DLD1 (cell line): ENCODE measurements at regions not wholly inside any gene's neighbourhood (a gene's known extent, or its start where the extent isn't known, plus 50 kb on each side); places are given as distances from the start of the nearest gene placed in this dataset.

Experiments used
- in situ Hi-C: cut with HindIII; loops from 2 replicates; pipeline ENCODE4 v1.10.0; 2017; ENCODE audit warnings: low sequenced_read_pairs

DNA sequence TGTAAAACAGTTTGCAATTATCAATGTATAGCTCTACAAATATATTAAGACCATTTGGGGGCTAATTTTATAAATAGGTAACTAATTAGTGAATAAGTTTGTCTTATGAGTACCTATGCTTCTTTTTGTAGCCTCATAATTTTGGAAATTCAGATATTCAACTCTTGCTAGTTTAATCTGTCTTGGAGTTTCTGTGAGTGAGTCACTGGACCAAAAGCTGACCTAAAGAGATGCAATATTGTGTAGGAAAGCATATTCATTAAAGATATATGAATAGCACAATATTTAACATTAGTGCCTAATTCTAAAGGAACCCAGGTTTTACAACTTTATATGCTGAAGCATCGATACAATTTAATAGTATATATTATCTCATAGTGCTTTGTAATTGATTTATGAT lies 161.3 kb upstream of the PCDH18 start:
- in situ Hi-C loops, result no loop called here

DNA sequence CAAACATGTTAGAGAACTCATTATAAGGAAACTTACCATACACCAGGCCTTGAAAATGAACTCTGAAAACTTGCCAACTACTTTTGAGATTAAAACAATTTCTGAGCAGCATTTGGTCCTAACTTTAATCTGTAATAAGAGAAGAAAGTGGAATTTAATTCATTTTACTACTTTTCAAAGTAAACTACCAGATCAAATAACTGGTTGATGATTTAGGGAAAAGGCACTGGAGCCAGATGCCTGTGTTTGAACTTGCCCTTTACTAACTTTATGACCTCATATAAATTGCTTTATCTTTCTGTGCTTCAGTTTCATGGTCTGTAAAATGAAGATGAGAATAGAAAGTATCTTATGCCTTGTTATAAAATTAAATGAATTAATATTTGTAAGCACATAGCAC lies 159.9 kb upstream of the PCDH18 start:
- in situ Hi-C loops, result no loop called here

DNA sequence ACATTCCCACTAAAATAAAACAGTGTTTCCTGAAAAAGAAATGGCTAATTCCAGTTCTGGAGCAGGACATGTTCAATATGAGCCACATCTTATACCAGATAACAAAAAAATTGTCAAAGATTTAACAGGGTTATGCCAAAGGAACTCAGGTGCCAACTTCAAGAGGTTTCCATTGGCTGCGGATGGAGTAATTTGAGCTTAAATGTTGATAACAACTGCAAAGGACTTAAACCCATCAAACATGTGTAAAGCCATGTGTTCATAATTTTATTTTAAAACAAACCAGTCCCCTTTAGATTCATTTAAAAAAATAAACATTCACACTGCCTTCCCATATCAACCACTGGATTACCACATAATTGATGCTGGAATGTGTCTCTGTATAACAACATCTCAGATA lies 156.4 kb upstream of the PCDH18 start:
- in situ Hi-C loops, result no loop called here

DNA sequence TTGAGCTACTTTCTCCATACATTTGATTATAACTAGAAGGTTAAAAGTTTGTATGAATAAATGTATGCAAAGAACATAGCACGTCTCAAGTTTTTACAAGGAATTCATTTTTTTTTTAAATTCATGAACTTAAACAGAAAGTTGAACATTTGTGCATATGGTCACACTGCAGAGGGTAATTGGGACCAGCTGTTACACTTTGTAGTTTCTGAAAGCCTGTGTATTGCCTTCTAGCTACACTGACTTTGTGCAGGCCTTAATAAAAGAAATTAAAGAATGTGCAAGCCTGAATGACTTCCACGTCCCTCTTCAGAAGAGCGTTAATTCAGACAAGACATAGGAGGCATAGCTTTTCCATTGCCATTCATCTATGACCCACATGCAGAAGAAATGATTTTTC lies 153.1 kb upstream of the PCDH18 start:
- in situ Hi-C loops, result no loop called here

DNA sequence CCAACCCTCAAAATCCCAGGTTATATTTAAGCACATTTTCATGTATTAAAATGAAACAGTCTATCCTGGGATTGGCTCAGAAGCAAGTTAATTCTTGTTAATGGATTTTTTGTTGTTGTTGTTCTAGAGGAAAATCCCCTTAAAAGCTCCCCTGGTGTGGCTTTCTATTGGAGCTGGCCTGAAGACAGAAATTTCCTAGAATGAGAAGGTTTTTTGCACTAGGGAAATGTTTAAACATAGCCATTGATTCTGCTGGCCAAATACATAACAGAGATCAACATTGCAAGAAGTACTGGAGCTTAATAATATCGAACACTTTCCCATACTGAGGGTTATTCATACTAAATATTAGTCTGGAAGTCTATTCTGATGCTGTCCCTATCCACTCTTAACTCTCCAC lies 148.8 kb upstream of the PCDH18 start:
- in situ Hi-C loops, result no loop called here

DNA sequence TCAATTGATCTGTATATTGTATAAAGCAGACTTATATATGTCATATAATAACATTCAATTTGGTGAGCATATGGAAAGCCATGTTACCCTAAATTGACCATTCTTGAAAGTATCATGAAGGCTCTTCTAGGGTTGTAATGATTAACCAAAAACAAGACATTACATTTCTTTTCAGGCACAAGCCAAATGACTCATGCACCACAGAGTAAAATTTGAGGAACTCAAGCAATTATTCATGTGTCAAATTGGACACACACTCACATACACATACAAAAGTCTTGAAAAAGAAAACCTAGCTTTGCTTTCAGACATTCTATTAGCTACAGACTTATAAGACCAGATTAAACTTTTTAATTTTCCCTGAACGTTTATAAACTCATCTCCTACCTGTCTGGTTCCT lies 146.5 kb upstream of the PCDH18 start:
- in situ Hi-C loops, result no loop called here

DNA sequence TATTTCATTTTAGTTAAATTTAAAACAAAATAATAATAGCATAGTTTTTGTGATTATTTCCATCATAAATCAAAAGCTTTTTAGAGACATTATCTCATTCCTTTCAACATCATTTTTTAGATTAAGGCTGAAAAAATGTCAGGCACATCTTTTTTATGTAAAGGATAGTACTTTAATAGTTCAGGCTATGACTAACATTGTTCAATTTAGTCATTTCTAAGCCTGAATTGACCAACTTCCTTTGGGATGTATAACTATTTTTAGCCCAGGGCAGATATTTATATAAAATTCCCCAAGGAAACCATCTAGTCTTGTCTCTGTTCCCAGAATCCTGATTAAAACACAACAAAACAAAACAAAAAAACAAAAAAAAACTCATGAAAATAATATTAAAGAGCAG lies 145.6 kb upstream of the PCDH18 start:
- in situ Hi-C loops, result no loop called here

DNA sequence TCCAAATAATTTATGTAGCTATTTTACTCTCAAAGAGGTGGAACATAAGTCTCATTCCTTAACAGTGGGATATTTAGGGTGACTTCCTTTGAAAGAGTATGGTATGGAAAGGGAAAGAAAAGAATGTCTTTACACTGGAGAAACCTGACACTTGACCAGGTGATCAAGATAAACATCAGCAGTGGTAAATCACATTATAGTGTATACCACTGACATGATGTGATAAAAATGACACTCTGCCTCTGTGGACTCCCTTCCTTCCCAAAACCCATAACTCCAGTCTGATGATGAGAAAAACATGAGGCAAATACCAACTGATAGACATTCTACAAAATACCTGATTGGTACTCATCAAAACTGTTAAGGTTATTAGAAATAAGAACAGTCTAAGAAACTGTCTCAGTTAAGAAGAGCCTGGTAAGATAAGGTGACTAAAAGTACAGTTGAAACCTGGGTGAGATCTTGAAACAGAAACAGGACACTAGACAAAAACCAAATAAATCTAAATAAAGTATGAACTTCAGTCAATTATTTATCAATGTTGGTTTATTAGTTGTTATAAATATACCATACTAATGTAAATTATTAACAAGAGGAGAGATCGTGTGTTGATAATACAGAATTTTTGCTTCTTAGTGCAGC lies 144.2 kb upstream of the PCDH18 start:
- in situ Hi-C loops, result no loop called here

DNA sequence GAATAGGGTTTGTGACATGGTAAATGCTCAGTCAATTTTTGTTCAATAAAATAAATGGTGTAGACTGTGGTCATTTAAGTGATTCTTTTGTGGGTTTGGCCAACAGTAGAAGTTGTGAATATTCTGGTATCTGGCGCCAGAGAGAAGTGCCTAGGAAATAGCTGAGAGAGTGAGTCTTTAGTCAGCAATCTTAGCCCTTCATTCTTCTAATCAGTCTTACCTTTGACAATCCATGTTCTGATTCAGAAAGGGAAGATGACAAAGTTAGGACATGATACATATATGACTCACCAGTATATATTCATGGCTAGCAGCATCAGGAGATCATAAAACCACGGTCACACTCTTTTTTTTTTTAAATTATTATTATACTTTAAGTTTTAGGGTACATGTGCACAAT lies 141.8 kb upstream of the PCDH18 start:
- in situ Hi-C loops, result no loop called here

DNA sequence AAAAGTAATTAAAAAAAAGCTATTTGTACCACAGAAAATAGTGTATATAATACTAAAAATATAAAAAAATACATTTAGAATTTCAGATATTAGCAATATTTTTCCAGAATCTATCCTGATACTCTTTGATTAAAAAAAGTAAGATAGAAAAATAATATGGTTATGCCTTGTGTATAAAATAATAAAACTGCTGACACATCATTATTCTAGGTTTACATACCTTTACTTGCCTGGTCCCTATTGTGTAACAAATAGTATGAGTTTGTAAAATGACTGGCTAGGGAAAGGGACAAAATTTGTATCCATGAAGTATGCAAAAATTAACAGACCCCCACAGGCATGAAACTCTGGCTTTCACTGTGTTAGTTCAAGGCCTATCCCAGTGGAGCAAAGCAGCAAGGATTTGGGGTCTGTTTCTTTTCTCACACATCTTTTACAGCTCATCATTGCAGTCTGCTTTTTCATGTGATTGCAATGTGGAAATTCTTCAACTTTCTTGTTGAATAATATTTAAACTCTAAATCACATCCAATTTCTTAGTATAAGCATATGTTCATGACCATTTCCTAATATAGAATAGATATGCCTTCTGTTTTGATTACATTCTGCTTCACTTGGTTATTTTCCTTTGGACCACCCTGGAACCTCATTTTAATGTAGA lies 136.7 kb upstream of the PCDH18 start:
- in situ Hi-C loops, result no loop called here

DNA sequence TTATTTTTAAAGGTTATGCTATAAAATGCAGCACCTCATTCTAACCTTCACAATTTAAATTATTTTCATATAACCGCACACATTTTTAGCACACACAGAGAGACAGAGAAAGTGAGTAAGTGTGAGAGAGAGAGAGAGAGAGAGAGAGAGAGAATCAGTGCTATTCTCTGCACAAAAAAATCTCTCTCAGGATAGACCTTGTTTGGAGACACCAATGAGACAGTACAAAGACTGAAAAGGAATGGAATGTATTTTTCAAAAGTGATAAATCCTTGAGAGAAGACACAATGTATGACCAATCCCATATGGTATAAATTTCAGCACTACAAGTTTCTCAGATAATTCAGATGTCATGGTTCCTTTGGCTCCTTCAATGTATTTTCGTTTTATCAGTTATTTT lies 132.1 kb upstream of the PCDH18 start:
- in situ Hi-C loops, result no loop called here

DNA sequence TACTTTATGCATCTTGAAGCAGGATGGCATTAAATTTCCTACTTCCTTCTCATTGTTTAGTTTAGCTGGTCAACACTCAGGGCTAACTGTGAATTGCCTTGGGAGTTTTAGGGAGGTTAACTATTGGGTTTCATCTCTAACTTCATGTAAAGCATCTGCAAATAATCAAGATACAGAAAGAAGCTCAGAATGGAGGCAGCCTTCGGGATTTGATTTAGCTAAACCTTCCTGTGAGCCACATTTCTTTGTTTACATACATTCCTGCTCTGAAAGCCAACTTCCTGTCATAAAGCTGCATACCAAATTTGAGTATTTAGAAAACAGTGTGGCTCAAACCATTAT lies 131.7 kb upstream of the PCDH18 start:
- in situ Hi-C loops, result no loop called here

DNA sequence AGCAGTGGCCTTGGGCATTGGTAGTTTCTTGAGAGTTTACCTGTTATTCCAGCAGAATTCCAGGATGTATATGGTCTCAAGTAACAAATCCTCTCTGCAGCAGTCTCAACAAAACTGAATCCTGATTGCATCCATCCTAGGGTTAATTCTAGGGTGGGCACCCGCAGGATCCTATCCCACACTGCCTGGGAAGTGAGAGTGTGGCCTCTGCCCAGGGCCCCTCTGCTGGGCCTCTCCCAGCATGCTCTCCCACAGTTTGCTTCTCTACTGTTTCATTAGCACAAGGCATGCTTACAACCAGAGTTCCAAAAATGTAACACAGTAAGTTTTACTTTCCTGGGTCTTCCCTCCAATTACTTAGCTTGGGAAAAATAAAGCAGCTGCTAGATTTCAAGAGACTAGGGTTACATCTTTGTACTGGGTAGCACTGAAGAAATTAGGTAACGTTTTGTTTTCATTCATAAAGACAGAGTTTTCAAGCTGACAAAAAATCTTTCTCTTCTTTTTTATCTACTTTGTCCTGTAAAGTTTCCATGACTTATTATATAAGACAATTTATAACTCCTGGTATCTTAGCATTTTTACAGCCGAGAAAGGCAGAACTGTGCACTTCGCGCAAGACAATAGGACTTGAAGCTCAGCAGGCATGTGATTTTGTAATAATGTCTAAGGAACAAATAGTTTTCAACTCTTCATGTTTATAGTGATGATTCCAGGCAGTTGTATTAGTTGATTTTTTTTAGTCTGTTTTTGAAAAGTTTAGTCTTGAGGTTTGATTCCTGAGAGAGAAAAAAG lies 131.2 kb upstream of the PCDH18 start:
- in situ Hi-C loops, result no loop called here

DNA sequence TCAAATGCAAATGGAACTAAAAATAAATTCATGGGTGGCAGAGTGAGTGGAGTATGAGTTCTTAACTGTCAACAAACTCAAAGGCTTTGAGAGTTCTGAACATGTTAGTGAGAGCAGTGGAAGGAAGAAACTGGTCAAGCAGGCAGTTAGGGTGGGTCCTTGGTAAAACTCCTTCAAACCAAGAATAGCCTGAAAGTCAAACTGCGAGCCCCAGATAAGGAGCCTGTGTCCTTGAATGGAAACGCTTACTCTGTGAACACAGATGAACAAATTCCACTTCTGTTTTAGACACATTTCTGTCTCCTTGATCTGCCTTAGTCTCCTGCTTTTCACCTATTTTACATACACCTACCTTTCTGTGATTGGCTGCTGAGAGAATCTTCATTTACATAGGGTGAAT lies 129.4 kb upstream of the PCDH18 start:
- in situ Hi-C loops, result no loop called here

DNA sequence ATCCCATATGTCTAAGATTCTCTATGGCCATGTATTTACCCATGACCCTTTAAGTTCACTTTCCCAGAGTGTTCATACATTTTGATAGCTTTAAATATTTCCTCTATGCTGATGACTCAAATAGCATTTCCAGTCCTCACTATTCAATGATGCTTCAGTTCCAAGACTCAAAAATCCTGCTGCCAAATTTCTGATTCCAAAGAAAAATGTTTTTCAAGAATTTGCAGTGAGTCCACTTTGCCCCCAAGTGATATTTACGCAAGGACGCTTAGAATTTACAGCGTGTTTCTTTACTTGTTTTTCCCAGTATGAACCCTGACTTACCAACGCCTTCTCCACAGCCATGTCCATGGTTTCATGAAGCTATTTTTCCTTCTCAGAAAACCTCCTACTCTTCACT lies 127.9 kb upstream of the PCDH18 start:
- in situ Hi-C loops, result no loop called here

DNA sequence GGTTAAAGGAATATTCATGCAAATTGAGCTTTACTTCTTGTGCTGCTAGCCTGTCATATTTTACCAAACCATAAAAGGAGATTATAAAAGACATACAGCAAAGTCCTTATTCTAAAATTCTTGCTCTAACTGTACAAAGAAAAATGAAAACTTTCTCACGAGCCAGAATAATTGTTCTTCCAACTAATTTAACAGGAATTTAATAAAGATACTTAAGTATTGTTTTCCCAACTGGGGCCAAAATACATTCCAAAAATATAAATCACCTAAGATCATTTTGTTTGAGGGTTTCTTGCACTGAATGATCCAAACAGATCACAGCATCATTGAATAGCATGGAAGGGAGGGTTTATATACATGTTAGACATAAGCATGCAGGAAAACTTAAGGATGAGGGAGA lies 127.1 kb upstream of the PCDH18 start:
- in situ Hi-C loops, result no loop called here

DNA sequence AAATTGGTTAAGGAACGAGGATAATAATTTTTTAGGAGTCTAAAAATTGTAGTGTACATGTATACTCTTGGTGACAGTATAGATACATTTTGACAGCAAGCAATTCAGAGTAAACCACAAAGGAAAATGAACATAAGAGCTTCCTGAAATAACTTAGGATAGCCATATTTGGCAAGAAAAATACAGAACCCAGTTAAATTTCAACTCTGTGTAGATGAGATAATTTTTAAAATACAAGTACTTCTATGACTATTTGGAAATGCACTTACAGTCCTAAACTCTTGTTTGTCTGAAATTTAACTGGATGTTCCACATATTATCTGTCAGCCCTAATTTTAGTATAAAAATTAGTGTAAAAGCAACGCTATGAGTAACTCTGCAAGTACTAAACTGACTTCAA lies 124.4 kb upstream of the PCDH18 start:
- in situ Hi-C loops, result no loop called here

DNA sequence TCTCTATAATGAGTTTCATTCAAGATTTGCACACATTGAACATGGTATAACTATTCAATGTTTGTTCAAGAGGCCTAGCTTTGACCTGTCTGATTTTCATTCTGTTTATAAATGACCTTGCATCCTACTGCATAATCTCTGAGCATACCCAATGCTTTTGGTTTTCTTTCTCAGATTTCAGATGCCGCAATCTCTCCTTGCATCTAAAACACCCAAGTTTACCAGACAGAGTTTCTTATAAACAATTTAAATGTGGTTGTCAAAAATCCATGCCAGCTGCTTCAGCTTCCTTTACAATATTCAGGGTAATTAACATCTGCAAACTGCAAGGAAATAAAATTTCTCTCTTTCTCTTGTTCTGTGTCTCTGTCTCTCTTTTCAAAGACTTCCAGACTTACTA lies 123.0 kb upstream of the PCDH18 start:
- in situ Hi-C loops, result no loop called here

DNA sequence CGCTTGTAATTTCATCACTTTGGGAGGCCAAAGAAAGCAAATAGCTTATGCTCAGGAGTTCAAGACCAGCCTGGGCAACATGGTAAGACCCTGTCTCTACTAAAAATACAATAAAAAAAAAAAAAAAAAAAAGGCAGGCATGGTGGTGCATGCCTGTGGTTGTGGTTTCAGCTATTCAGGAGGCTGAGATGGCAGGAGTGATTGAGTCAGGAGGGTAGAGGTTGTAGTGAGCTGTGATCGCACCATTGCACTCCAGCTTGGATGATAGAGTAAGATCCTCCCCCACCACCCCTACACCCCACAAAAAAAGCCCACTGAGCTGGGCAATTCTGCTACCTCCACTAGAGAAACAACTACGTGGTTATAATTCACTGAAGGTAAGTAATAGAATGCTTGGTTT lies 118.8 kb upstream of the PCDH18 start:
- in situ Hi-C loops, result no loop called here

DNA sequence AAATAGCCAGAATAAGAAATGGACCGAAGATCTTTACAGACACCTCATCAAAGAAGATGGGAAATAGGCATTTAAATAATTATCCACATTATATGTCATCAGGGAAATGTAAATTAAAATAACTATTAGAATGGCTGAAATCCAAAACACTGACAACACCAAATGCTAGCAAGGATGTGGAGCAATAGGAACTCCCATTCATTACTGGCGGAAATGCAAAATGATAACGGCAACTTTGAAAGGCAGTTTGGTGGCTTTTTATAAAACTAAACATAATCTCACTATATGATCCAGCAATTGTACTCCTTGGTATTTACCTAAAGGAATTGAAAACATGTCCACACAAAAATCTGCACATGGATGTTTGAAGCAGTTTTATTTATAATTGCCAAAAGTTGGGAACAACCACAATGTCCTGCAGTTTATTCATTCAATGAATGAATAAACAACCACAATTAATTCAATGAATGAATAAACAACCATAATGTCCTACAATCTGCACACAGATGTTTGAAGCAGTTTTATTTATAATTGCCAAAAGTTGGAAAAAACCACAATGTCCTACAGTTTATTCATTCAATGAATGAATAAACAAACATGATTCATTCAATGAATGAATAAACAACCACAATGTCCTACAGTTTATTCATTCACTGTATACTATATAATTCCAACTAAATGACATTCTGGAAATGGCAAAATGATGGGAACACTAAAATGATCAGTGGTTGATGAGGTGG lies 117.6 kb upstream of the PCDH18 start:
- in situ Hi-C loops, result no loop called here

DNA sequence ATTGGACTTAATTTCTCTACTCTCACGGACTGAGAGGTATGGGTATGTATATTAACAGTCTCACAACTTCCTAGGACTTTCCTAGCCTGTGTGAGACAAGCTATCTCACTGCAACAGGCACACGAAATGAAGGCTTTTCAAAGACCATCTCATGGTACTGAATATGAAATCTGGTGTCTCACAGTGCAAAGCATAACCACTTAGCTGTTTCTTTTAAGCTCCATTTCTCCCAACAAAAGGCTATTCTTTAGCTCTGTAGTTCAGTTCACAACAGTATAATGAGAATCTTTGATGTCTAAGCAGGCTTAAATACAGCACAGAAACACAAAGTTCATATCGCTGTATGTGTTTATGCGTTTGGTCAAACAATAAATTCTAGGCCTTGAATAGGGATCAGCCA lies 116.2 kb upstream of the PCDH18 start:
- in situ Hi-C loops, result no loop called here

DNA sequence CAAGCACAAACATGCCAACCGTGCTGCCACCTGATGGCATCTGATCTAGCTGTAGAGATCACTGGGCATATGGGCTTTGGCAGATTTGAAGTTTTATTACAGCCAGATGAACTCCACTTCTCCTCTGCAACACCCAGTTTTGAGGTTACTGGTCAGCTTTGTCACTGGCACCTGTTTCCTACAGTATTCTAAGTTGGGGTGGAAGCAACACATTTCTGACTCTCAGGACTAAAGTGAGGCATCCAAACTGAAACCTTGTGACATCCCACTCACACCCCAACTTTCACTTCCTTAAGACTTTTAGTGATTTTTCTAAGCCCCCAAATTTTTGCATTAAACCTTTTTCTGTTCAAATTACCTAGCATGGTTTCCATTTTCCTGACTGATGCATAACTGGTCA lies 115.1 kb upstream of the PCDH18 start:
- in situ Hi-C loops, result no loop called here
